HCT116 (cell line): ENCODE measurements at regions not wholly inside any gene's neighbourhood (a gene's known extent, or its start where the extent isn't known, plus 50 kb on each side); places are given as distances from the start of the nearest gene placed in this dataset.

Source experiments
- CTCF ChIP-seq, 3 experiments: fragments of 200-600 bp in 1 of 3; sonication (generic) in 1 of 3; IDR thresholded peaks in 2 of 3; conservative IDR thresholded peaks in 1 of 3; 2 replicates each; pipeline ENCODE4 v1.5.1; 2012 to 2017; ENCODE audit warnings: low read depth in 2 of 3, low read length in 2 of 3, antibody characterized with exemption in 1 of 3, borderline replicate concordance in 1 of 3, control low read depth in 1 of 3, mild to moderate bottlenecking in 1 of 3, mixed read lengths in 1 of 3, mixed run types in 1 of 3, moderate library complexity in 1 of 3; ENCODE audit not compliant: insufficient read depth in 1 of 3
- EZH2 ChIP-seq: fragments of 200-600 bp; sonication (generic); IDR thresholded peaks from 2 replicates; pipeline ENCODE4 v1.6.1; 2017; ENCODE audit warnings: antibody characterized with exemption, mixed run types
- MAX ChIP-seq: IDR thresholded peaks from 2 replicates; pipeline ENCODE4 v1.6.1; 2012
- POLR2A ChIP-seq: IDR thresholded peaks from 2 replicates; pipeline ENCODE4 v1.7.0; 2011; ENCODE audit warnings: borderline replicate concordance; ENCODE audit not compliant: insufficient read depth, insufficient read length; ENCODE audit errors: extremely low read depth
- POLR2AphosphoS5 ChIP-seq: IDR thresholded peaks from 2 replicates; pipeline ENCODE4 v1.6.1; 2011; ENCODE audit warnings: mild to moderate bottlenecking, low read depth, low read length, moderate library complexity
- REST ChIP-seq: IDR thresholded peaks from 2 replicates; pipeline ENCODE4 v1.6.1; 2012; ENCODE audit warnings: low read depth
- YY1 ChIP-seq: IDR thresholded peaks from 2 replicates; pipeline ENCODE4 v1.6.1; 2011; ENCODE audit warnings: low read length, low read depth, moderate library complexity, mild to moderate bottlenecking; ENCODE audit not compliant: insufficient replicate concordance; ENCODE audit errors: extremely low read depth
- ZBTB33 ChIP-seq: IDR thresholded peaks from 2 replicates; pipeline ENCODE4 v1.6.1; 2011; ENCODE audit warnings: mild to moderate bottlenecking, low read length, moderate library complexity; ENCODE audit not compliant: insufficient replicate concordance; ENCODE audit errors: extremely low read depth
- ZFX ChIP-seq: fragments of 450-650 bp; IDR thresholded peaks from 2 replicates; pipeline ENCODE4 v1.6.1; 2017

GRCh38 chr5:127170918-127171600, 97.8 kb upstream of the C5orf63 start:
- TF ChIP-seq MAX (no peak), POLR2AphosphoS5 (no peak), CTCF (IDR thresholded peaks at IDR 0.05 in 2 of 3, conservative IDR thresholded peaks at IDR 0.05 in 1 of 3; ENCODE audit: borderline replicate concordance in 1 of 3, insufficient read depth in 1 of 3, low read depth in 2 of 3, low read length in 2 of 3) (no peak), EZH2 (no peak), POLR2A (no peak), REST (no peak), ZBTB33 (no peak), ZFX (no peak), YY1 (no peak)
